Body of pancreas (tissue), 4 donors: ENCODE measurements at regions not wholly inside any gene's neighbourhood (a gene's known extent, or its start where the extent isn't known, plus 50 kb on each side); places are given as distances from the start of the nearest gene placed in this dataset.

Source experiments
- ATAC-seq: fragments of 150-250 bp; one replicate; pipeline ENCODE4 v1.9.1; 2016
- DNase-seq, 4 donors: peaks; one replicate each; pipeline ENCODE4 v3.0.0-alpha.2; 2019
- H3K27ac ChIP-seq, 4 donors: fragments of 200-600 bp; sonication (generic); 1 replicate in 3 of 4; 2 replicates in 1 of 4; pipeline versions ENCODE4 v1.5.1 to v1.6.1; 2016 to 2019; ENCODE audit warnings: mild to moderate bottlenecking in 1 of 4, mixed read lengths in 1 of 4, moderate library complexity in 1 of 4
- H3K27me3 ChIP-seq, 2 donors: fragments of 200-600 bp; sonication (generic); one replicate each; pipeline ENCODE4 v1.6.0; 2016; ENCODE audit warnings: mild to moderate bottlenecking in 1 of 2
- H3K36me3 ChIP-seq, 2 donors: fragments of 200-600 bp; sonication (generic); replicated peaks in 1 of 2; 2 replicates each; pipeline ENCODE4 v1.5.1; 2016; ENCODE audit warnings: low read depth in 2 of 2; ENCODE audit not compliant: insufficient read depth in 1 of 2
- H3K4me1 ChIP-seq: fragments of 200-600 bp; sonication (generic); one replicate; pipeline ENCODE4 v1.6.0; 2016
- H3K4me3 ChIP-seq, 2 donors: fragments of 200-600 bp; sonication (generic); 1 replicate in 1 of 2; 2 replicates in 1 of 2; pipeline ENCODE4 v1.5.1; 2016 to 2019
- H3K9me3 ChIP-seq, 3 donors: fragments of 200-600 bp; sonication (generic); 1 replicate in 2 of 3; 2 replicates in 1 of 3; pipeline ENCODE4 v1.5.1; 2016
- CTCF ChIP-seq, 7 experiments: fragments of 450-650 bp in 4 of 7; fragments of 200-600 bp in 3 of 7; sonication (generic) in 3 of 7; IDR thresholded peaks; one replicate each; pipeline ENCODE4 v1.5.1; 2016 to 2019; ENCODE audit warnings: antibody characterized with exemption in 7 of 7
- POLR2A ChIP-seq, 3 donors: fragments of 450-650 bp; IDR thresholded peaks; one replicate each; pipeline ENCODE4 v1.6.1; 2016; ENCODE audit warnings: antibody characterized with exemption in 3 of 3, mild to moderate bottlenecking in 2 of 3
- WGBS, 2 donors: methylation state at CpG; one replicate each; pipeline ENCODE4 v1.1.5; 2017; 5-methylcytosine and 5-hydroxymethylcytosine counted together
- intact Hi-C: fragments of 100-400 bp; cut with DNase I; formaldehyde crosslinking; loops from one replicate; pipeline ENCODE4 v1.15.1; 2023

GRCh38 chr14:37650356-37651037 lies 55.1 kb downstream of the TTC6 start:
- ATAC-seq (no peak), DNase-seq (no peak)
- Histone ChIP-seq H3K27ac (no peak overlapping the region), H3K36me3 (no peaks in the 10 kb centered on the region), H3K27me3 (no peaks in the 10 kb centered on the region), H3K4me3 (no peak overlapping the region), H3K9me3 (no peaks in the 10 kb centered on the region), H3K4me1 (no peaks in the 10 kb centered on the region)
- 43 to 52% methylated on average over 5 of the region's 5 CpGs for WGBS, 2 donors
- TF ChIP-seq CTCF (IDR thresholded peaks at IDR 0.05) (no peak), POLR2A (IDR thresholded peaks at IDR 0.05) (no peak)
- intact Hi-C loops = no loop called here

DNA sequence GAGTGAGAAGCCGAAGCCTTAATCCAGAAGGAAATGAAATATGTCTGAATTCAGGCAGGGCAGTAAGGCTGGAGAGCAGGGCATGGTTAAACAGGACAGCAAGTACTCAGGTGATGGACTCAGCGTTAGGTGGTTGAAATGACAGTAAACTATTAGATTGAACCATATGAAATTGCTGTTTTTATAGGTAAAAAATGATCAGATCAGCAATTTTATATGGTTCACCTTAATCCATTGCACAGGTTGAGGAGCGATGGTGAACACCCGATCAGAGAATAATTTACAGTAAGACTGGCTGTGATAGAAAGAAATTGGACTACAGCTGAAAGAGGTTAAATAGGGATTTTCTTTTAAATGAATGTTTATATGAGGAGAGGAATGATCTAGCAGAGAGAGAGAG lies 56.6 kb downstream of the TTC6 start:
- 79 to 91% methylated on average over 4 of the region's 4 CpGs for WGBS, 2 donors
- DNase-seq = no peak
- intact Hi-C loops = no loop called here
- TF ChIP-seq POLR2A (IDR thresholded peaks at IDR 0.05) = no peak
- TF ChIP-seq CTCF (IDR thresholded peaks at IDR 0.05) = no peak
- H3K4me3 ChIP-seq = no peak overlapping the region
- H3K27me3 ChIP-seq = no peaks in the 10 kb centered on the region
- H3K4me1 ChIP-seq = no peaks in the 10 kb centered on the region
- no peak overlapping the region for H3K27ac ChIP-seq
- H3K36me3 ChIP-seq = no peaks in the 10 kb centered on the region
- ATAC-seq = no peak
- H3K9me3 ChIP-seq = no peaks in the 10 kb centered on the region

- Histone ChIP-seq H3K4me3 (no peak overlapping the region), H3K27ac (no peak overlapping the region), H3K36me3 (no peaks in the 10 kb centered on the region), H3K27me3 (no peaks in the 10 kb centered on the region), H3K4me1 (no peaks in the 10 kb centered on the region), H3K9me3 (no peaks in the 10 kb centered on the region)
- ATAC-seq (no peak), DNase-seq (no peak)
- 81 to 82% methylated on average over 1 of the region's 1 CpG for WGBS, 2 donors
- intact Hi-C loops = no loop called here
- TF ChIP-seq CTCF (IDR thresholded peaks at IDR 0.05) (no peak), POLR2A (IDR thresholded peaks at IDR 0.05) (no peak)
These were observed 60.0 kb downstream of the TTC6 start for GRCh38 chr14:37655418-37655817.

DNA sequence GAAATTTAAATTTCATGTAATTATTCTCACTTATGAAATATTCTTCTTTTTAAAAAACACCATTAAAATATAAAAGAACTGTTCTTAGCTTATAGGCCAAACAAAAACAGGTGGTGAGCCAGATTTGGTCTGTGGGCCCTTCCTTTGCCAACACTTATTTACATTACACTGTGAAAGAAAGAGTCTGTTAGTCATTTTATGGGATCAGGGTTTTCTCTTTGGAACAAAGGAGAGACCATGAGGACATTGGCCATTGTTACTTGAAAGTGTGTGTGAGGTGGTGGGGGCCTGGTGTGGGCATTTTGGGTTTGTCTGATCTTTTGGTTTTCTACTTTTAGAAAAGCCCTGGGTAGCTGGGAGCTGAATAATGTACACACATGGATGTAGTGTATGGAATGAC lies 62.7 kb downstream of the TTC6 start:
- Histone ChIP-seq H3K27ac (no peak overlapping the region), H3K4me1 (no peaks in the 10 kb centered on the region), H3K9me3 (no peaks in the 10 kb centered on the region), H3K36me3 (no peaks in the 10 kb centered on the region), H3K27me3 (no peaks in the 10 kb centered on the region), H3K4me3 (no peak overlapping the region)
- TF ChIP-seq POLR2A (IDR thresholded peaks at IDR 0.05) (no peak), CTCF (IDR thresholded peaks at IDR 0.05) (no peak)
- no peak for ATAC-seq
- DNase-seq = no peak
- intact Hi-C loops = no loop called here

- ATAC-seq = no peak
These were observed 68.1 kb downstream of the TTC6 start for GRCh38 chr14:37663498-37663897.

More at GRCh38 chr14:37663498-37663897, 68.1 kb downstream of the TTC6 start:
- intact Hi-C loops = no loop called here
- no peak for TF ChIP-seq CTCF (IDR thresholded peaks at IDR 0.05)
- TF ChIP-seq POLR2A (IDR thresholded peaks at IDR 0.05) = no peak
- DNase-seq = no peak
- H3K27me3 ChIP-seq = no peaks in the 10 kb centered on the region
- no peaks in the 10 kb centered on the region for H3K4me1 ChIP-seq
- H3K36me3 ChIP-seq = no peaks in the 10 kb centered on the region
- H3K9me3 ChIP-seq = no peaks in the 10 kb centered on the region
- H3K27ac ChIP-seq = no peak overlapping the region
- H3K4me3 ChIP-seq = no peak overlapping the region
